Loucy (cell line): ENCODE measurements at regions not wholly inside any gene's neighbourhood (a gene's known extent, or its start where the extent isn't known, plus 50 kb on each side); places are given as distances from the start of the nearest gene placed in this dataset.
"Not testable (repeated sequence)": the region's sequence is repeated elsewhere in the genome, so short reads cannot be mapped to it uniquely, and the experiment has no call there.

ENCODE experiments used
- H2AFZ ChIP-seq: fragments of 200-600 bp; sonication (generic); 2 replicates; pipeline ENCODE4 v1.6.0; 2016; ENCODE audit warnings: antibody characterized with exemption, mild to moderate bottlenecking, low read length, moderate library complexity
- H3F3A ChIP-seq: fragments of 200-600 bp; 2 replicates; pipeline ENCODE4 v1.6.0; 2016; ENCODE audit warnings: antibody characterized with exemption, low read depth, mild to moderate bottlenecking
- H3K27me3 ChIP-seq: fragments of 200-600 bp; sonication (generic); 2 replicates; pipeline ENCODE4 v1.6.1; 2014; ENCODE audit warnings: low read length, mild to moderate bottlenecking; ENCODE audit not compliant: insufficient read depth, poor library complexity, severe bottlenecking
- H3K36me3 ChIP-seq: fragments of 200-600 bp; sonication (generic); 2 replicates; pipeline ENCODE4 v1.6.1; 2016; ENCODE audit warnings: low read length; ENCODE audit not compliant: insufficient read depth
- H3K4me1 ChIP-seq: fragments of 200-600 bp; sonication (generic); 2 replicates; pipeline ENCODE4 v1.5.1; 2014; ENCODE audit warnings: low read length, mild to moderate bottlenecking; ENCODE audit not compliant: insufficient read depth, poor library complexity, severe bottlenecking
- H3K4me2 ChIP-seq: fragments of 200-600 bp; sonication (generic); 2 replicates; pipeline ENCODE4 v1.6.0; 2014; ENCODE audit warnings: antibody characterized with exemption, low read length, low read depth, mild to moderate bottlenecking; ENCODE audit not compliant: poor library complexity, severe bottlenecking
- H3K4me3 ChIP-seq: fragments of 200-600 bp; sonication (generic); 2 replicates; pipeline ENCODE4 v1.5.1; 2014; ENCODE audit warnings: low read length, mild to moderate bottlenecking, mixed read lengths; ENCODE audit not compliant: poor library complexity, severe bottlenecking
- H3K79me2 ChIP-seq: fragments of 200-600 bp; sonication (generic); 2 replicates; pipeline ENCODE4 v1.6.1; 2014; ENCODE audit warnings: low read length; ENCODE audit not compliant: insufficient read depth
- H3K9ac ChIP-seq: fragments of 200-600 bp; sonication (generic); 2 replicates; pipeline ENCODE4 v1.6.0; 2014; ENCODE audit warnings: mild to moderate bottlenecking, low read depth, low read length, moderate library complexity; ENCODE audit not compliant: poor library complexity, severe bottlenecking
- H3K9me2 ChIP-seq: fragments of 200-600 bp; sonication (generic); replicated peaks from 2 replicates; pipeline ENCODE4 v1.6.1; 2016; ENCODE audit warnings: low read depth, low read length, mixed read lengths
- H3K9me3 ChIP-seq: fragments of 200-600 bp; sonication (generic); 2 replicates; pipeline ENCODE4 v1.6.1; 2014; ENCODE audit warnings: mild to moderate bottlenecking, antibody characterized with exemption, low read length, low read depth; ENCODE audit not compliant: insufficient read depth
- H4K20me1 ChIP-seq: fragments of 200-600 bp; sonication (generic); 2 replicates; pipeline ENCODE4 v1.6.0; 2014; ENCODE audit warnings: antibody characterized with exemption, low read length, mild to moderate bottlenecking; ENCODE audit not compliant: insufficient read depth, poor library complexity, severe bottlenecking
- CTCF ChIP-seq: fragments of 200-600 bp; sonication (generic); conservative IDR thresholded peaks from 2 replicates; pipeline ENCODE4 v1.5.1; 2014; ENCODE audit warnings: mild to moderate bottlenecking, antibody characterized with exemption, low read length
- EZH2phosphoT487 ChIP-seq: fragments of 200-600 bp; IDR thresholded peaks from 2 replicates; pipeline ENCODE4 v1.6.1; 2018; ENCODE audit warnings: antibody characterized with exemption, mild to moderate bottlenecking, moderate library complexity, borderline replicate concordance

GRCh38 chr14:83638748-83639504 is 1891.0 kb upstream of the FLRT2 start:
- H3K4me1 ChIP-seq, result no peaks in the 10 kb centered on the region
- no peaks in the 10 kb centered on the region for H3K9me3 ChIP-seq
- H3K4me2 ChIP-seq, result no peak overlapping the region
- H3K4me3 ChIP-seq, result no peak overlapping the region
- no peak overlapping the region for H3K9ac ChIP-seq
- no peaks in the 10 kb centered on the region for H3K36me3 ChIP-seq
- no peaks in the 10 kb centered on the region for H4K20me1 ChIP-seq
- no peak for TF ChIP-seq EZH2phosphoT487
- no peaks in the 10 kb centered on the region for H3K79me2 ChIP-seq
- no peaks in the 10 kb centered on the region for H3K27me3 ChIP-seq
- H2AFZ ChIP-seq, result no peak overlapping the region
- H3K9me2 ChIP-seq, result 0 out of 2 replicates have a peak, but pooled peaks cover 2% of the 10 kb centered on the region
- H3F3A ChIP-seq, result no peaks in the 10 kb centered on the region

DNA sequence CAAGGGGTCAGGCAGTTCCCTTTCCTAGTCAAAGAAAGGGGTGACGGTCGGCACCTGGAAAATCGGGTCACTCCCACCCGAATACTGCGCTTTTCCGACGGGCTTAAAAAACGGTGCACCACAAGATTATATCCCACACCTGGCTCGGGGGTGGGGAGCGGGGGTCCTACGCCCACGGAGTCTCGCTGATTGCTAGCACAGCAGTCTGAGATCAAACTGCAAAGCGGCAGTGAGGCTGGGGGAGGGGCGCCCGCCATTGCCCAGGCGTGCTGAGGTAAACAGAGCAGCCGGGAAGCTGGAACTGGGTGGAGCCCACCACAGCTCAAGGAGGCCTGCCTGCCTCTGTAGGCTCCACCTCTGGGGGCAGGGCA is 1890.5 kb upstream of the FLRT2 start:
- H3F3A ChIP-seq, H2AFZ ChIP-seq, H3K4me1 ChIP-seq, H3K9me2 ChIP-seq, H3K4me3 ChIP-seq, H3K27me3 ChIP-seq, H4K20me1 ChIP-seq, H3K36me3 ChIP-seq, H3K9me3 ChIP-seq, H3K4me2 ChIP-seq, H3K79me2 ChIP-seq, H3K9ac ChIP-seq: not testable (repeated sequence)

DNA sequence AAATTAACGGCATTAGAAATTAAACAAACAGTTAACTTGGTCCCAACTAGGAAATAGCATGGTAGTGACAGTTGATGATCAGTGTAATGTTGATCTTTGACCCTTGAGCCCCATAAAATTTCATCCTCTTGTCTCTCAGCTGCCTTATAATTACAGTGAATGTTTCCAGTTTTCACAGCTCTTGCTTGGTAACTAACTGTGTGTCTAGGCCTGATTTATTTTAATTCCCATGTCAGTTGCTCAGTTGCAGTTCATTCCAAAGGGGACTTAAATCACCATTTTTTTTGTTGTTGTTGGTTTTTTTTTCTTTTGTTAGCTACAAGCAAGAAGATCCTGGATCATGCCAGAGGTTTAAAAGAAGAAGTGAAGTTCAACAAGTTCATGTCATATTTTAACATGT is 1883.7 kb upstream of the FLRT2 start:
- H2AFZ ChIP-seq, result no peak overlapping the region
- H3K9me3 ChIP-seq, result no peaks in the 10 kb centered on the region
- H4K20me1 ChIP-seq, result no peaks in the 10 kb centered on the region
- no peak overlapping the region for H3K9ac ChIP-seq
- no peak overlapping the region for H3K4me3 ChIP-seq
- H3K27me3 ChIP-seq, result no peaks in the 10 kb centered on the region
- H3K4me1 ChIP-seq, result no peaks in the 10 kb centered on the region
- H3K36me3 ChIP-seq, result no peaks in the 10 kb centered on the region
- TF ChIP-seq EZH2phosphoT487 (no peak), CTCF (no peak)
- no peaks in the 10 kb centered on the region for H3K79me2 ChIP-seq
- H3K4me2 ChIP-seq, result no peak overlapping the region
- H3K9me2 ChIP-seq, result no peaks in the 10 kb centered on the region
- no peaks in the 10 kb centered on the region for H3F3A ChIP-seq

GRCh38 chr14:83660597-83660996 is 1869.3 kb upstream of the FLRT2 start:
- Histone ChIP-seq H3F3A (no peaks in the 10 kb centered on the region), H3K9me3 (no peaks in the 10 kb centered on the region), H3K9ac (no peak overlapping the region), H4K20me1 (no peaks in the 10 kb centered on the region), H2AFZ (no peak overlapping the region), H3K27me3 (no peaks in the 10 kb centered on the region), H3K4me2 (no peak overlapping the region), H3K4me3 (no peak overlapping the region), H3K4me1 (no peaks in the 10 kb centered on the region), H3K79me2 (no peaks in the 10 kb centered on the region), H3K9me2 (no peaks in the 10 kb centered on the region), H3K36me3 (no peaks in the 10 kb centered on the region)
- TF ChIP-seq CTCF (no peak), EZH2phosphoT487 (no peak)
